Fibroblast of skin of back (primary cell): ENCODE measurements at regions not wholly inside any gene's neighbourhood (a gene's known extent, or its start where the extent isn't known, plus 50 kb on each side); places are given as distances from the start of the nearest gene placed in this dataset.
"Not testable (repeated sequence)": the region's sequence is repeated elsewhere in the genome, so short reads cannot be mapped to it uniquely, and the experiment has no call there.

Experiments used
- DNase-seq: peaks from one replicate; pipeline ENCODE4 v3.0.0-alpha.2; 2013

GRCh38 chr3:181253796-181254195 is 264.3 kb upstream of the DNAJC19 start:
- no peak for DNase-seq

DNA sequence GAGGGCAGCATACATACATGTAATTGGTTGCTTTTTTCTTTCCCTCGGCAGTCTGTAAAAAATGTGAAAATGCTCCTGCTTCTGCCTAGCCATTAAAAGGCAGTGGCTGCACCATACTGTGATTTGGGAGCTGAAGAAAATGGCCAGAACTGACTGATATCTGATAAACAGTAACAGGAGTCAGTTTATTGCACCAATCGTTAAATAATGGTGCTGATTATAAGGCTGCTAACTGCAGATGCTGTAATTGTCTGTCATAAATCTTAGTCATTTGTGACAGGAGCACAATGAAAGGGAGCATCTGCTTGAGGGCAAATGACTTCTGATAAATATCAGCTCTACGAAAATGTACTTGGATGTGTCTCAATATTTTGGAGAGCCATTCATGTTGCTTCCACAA is 263.1 kb upstream of the DNAJC19 start:
- DNase-seq = no peak

GRCh38 chr3:181250714-181251113 is 261.2 kb upstream of the DNAJC19 start:
- no peak for DNase-seq

DNA sequence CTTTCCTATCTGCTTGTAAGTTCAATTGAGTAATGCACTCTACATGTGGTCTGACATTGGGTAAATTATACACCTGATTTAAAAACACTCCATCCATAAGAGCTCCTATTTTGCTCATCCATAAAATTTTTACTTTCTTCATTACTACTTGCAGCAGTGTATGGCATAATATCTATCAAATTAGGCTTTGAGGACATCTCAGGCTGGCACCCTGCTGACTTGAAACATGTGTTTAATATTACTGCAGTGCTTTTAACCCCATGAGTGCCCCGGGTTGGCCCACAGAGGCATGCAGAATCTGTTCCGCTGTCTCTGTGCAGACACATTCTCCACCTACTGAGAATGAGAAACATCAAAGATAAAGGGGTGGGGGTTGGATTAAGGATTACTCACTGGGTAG is 249.9 kb upstream of the DNAJC19 start:
- DNase-seq = no peak

- DNase-seq = no peak
Measured at GRCh38 chr3:181230258-181230657, 240.7 kb upstream of the DNAJC19 start.

GRCh38 chr3:181213347-181213746 is 223.8 kb upstream of the DNAJC19 start:
- no peak for DNase-seq

GRCh38 chr3:181212271-181212670 is 222.7 kb upstream of the DNAJC19 start:
- no peak for DNase-seq

DNA sequence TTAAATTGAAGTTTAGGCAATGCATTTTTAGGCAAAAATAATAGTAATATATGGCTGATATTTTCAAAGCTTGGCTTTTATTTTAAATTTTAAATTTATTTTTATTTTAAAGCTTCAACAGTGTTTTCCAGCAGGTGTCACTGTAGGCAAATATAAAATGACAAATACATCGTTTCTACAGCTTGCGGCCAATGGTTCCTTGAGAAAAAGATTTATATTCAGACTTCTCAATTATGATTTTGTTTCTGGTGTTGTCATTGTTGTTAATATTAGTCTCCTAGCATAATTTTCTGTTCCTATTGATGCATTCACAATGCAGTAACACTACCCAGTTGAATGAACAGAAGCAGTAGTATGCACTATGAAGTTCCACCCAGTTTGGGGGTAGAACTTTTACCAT is 220.7 kb upstream of the DNAJC19 start:
- DNase-seq = peak; percentile 23

GRCh38 chr3:181189556-181189955 is 200.0 kb upstream of the DNAJC19 start:
- DNase-seq = no peak

DNA sequence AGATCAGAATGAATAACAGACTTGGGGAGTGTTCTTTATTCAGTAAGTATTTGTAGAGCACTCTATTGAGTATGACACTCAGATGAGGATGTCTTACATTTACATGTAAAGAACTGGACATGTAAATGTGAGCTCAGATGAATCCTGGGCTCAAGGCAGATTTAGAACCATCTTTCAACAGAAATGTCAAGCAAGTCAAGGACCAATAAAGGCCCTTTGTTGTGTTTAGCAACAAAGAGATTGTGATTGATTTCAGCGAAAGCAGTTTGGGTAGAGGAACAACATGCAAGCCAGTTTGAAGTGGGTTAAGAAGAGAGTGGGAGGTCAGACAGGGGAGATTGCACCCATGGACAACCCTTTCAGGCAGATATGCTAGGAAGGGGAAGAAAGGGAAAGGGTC is 194.2 kb upstream of the DNAJC19 start:
- DNase-seq = no peak

DNA sequence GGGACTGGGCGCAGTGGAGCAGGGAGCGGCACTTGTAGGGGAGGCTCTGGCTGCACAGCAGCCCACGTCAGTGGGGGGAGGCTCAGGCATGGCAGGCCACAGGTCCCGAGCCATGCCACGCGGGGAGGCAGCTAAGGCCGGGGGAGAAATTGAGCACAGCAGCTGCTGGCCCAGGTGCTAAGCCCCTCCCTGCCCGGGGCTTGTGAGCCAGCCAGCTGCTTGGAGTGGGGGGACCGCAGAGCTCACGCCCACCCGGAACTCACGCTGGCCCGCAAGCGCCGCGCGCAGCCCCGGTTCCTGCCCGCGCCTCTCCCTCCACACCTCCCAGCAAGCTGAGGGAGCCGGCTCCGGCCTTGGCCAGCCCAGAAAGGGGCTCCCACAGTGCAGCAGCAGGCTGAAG is 193.5 kb upstream of the DNAJC19 start:
- DNase-seq = not testable (repeated sequence)

DNA sequence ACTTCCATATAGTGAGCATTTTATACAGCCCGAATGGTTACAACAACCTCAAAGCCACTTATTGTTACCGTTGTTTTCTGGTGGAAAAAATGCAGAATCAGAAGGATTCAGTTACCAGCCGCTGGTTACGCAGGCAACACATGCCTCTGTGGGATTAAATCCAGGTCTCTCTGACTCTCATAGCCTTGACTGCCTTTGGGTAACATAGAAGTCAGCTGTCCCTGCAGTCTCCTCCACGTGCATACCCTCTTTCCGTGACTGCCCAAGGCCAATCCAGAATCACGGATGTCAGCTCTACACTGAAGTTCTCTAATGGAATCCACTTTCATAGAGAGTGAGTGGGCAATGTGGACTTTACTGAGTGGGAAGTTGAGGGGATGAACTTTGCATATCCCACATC is 189.5 kb upstream of the DNAJC19 start:
- DNase-seq = no peak

- DNase-seq = peak; percentile 51
Measured at GRCh38 chr3:181176601-181177000, 187.1 kb upstream of the DNAJC19 start.

DNA sequence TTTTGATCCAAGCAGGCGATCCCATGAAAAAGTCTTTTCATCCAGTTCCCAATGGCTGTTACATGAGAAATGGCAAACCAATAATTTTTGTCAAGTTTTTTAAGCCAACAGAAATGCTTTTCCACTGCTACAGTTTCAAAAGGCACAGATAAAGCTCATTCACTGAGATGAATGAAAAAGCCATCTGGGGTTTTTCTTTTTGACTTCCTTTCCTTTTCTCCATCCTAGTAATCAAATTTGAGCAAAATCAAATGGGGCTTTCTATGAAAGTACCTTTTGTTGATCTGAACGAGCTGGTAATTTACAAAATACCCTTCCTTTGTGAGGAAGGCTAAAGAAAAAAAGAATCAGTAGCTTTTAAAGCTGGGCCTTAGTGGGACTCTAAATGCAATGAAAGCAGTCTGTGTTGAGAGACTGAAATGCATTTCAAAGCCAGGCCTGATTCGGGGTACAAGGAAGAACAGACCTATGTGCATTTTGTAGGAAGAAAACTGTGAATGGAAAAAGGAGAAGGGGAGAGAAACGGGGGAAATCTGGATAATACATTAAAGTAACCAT is 185.2 kb upstream of the DNAJC19 start:
- no peak for DNase-seq

DNA sequence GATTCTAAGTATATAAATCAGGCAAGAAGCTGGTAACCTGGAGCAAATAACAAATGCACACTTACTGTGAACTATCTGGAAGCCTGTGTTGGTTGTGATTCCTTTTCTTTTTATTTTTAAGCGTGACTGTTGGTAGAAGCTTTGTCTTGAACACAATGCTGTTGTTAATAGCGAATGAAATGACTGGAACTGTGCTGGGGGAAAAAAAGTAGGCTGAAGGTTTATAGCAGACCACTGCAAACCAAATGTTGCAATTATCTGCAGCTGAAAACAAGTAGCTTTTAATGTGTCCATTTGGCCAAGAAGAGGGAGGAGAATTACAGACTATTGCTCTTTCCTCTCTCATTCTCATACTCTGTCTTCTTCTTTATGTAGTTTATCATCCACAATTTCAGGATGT is 184.5 kb upstream of the DNAJC19 start:
- DNase-seq = no peak

DNA sequence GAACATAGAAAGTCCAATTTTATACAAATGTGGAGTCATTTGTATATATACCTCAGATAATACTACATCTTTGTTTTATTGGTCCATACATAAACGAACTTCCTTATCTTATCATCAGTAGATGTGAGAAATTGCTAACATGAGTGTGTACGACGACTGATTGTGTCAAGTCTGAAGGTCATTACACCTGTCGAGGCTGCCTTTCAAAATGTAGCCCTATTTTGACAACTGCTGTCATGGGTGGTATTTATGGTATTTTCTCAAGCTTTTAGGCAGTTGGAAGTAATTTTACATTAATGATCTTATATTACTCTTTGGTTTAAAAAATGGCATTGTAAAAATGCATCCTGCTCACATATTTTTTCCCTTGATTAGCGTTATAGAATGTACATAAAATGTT is 183.7 kb upstream of the DNAJC19 start:
- no peak for DNase-seq

GRCh38 chr3:181134873-181135272 is 145.3 kb upstream of the DNAJC19 start:
- no peak for DNase-seq

- no peak for DNase-seq
Measured at GRCh38 chr3:181133832-181134231, 144.3 kb upstream of the DNAJC19 start.

DNA sequence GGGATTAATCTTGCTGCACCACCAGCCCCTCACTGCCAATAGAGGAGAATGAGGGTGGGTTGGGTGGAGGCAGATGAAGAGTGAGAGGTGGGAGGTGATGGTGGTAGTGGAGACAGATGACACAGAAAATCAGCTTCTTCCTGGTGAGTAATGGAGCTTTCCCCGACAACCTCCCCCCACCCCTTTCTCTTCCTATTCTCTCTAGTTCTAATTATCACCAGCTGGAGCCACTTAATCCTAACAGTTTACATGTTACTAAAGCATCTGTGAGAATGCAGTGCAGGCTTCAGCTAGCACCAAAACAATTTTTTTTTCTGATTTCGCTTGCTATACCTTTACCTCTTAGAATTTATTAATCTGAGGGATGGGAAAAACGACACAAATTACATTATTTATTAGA is 116.1 kb upstream of the DNAJC19 start:
- no peak for DNase-seq

- peak; percentile 2 for DNase-seq
Measured at GRCh38 chr3:181103605-181104004, 114.1 kb upstream of the DNAJC19 start.

DNA sequence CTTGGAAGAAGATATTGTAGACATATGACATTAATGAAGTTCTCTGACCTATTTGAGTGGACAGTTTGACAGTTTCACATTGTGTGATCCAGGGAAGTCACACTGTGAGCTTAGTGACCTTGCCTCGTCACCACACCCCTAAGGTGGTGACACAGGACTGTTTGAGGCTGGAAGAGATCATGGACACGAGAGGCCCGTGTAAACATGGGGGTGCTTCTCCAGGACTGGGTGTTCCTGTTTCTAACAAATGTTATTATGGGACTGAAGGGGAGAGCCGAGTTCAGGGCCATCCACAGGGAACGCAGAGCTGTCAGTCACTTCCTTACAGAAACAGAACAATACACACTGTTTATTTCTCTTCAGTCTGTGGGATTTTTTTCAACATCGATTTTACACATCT is 96.5 kb upstream of the DNAJC19 start:
- no peak for DNase-seq

DNA sequence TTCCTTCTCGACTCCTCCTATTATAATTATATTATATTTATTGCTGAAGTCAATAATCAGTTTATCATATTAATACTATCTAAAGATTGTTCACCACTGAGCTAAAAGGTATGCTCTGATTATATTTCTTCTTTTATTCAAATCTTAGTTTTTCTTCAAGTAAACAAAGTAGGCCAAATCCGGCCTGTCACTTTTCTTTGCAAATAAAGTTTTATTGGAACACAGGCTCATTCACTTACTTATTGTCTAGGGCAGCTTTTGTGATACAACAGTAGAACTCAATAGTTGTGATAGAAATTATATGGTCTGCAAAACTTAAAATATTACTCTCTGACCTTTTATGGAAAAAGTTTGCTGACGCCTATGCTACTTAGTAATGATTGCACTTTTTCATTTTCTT is 92.4 kb upstream of the DNAJC19 start:
- DNase-seq = no peak

DNA sequence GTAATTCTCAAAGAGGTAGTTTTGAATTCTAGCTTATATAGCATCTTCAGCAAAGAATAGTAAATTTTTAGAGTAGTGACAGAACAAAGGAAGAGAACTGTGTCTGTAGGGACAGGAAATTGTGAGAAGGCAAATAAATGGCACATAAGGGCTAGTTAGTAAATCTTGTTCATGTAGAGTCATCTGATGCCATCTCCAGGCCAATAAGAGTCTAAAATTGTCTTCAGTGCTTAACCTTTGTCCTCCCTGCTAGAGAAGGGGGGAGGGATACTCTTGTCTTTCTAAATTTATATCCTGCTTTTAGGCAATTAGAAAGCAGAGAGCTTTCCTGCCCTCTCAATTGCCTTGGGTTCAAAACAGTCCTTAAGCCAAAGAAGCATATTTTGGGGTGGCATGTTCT is 87.0 kb upstream of the DNAJC19 start:
- no peak for DNase-seq

DNA sequence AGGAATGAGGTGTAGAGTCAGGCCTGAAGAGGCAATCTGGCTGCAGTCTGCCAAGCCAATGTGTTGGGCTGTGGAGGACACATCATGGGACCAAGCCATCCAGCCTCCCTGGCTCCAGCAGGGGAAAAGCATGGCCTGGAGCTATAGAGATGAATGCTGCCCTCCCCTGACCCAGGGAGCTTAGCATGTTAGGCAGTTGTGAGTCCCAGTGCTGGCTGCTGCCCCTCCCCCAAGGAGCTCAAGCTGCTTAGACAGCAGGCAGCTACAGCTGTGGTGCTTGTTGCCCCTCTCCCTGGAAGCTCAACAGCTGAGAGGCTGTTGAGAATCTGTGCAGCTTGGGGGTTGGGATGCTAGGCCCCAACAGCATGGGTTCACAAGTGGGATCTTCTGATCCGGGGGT is 85.6 kb upstream of the DNAJC19 start:
- DNase-seq = no peak
